Lung (tissue), 11 donors: ENCODE measurements at regions not wholly inside any gene's neighbourhood (a gene's known extent, or its start where the extent isn't known, plus 50 kb on each side); places are given as distances from the start of the nearest gene placed in this dataset.

Experiments used
- ATAC-seq: fragments of 200-7000 bp; cut with Tn5 transposase; one replicate; pipeline ENCODE4 v1.9.1; 2020; ENCODE audit warnings: moderate number of reproducible peaks; ENCODE audit not compliant: insufficient read depth, low FRiP score
- DNase-seq, 3 donors: peaks; one replicate each; pipeline ENCODE4 v3.0.0-alpha.2; 2013 to 2017
- H3K27ac ChIP-seq, 2 donors: one replicate each; pipeline ENCODE4 v1.5.1; 2013; ENCODE audit warnings: mild to moderate bottlenecking in 2 of 2, moderate library complexity in 2 of 2, control low read depth in 1 of 2, inconsistent platforms in 1 of 2, low read depth in 1 of 2, low read length in 1 of 2
- H3K27me3 ChIP-seq, 3 donors: one replicate each; pipeline ENCODE4 v1.5.1; 2013; ENCODE audit warnings: low read length in 2 of 3; ENCODE audit not compliant: control insufficient read depth in 3 of 3, insufficient read depth in 3 of 3
- H3K36me3 ChIP-seq, 4 donors: one replicate each; pipeline ENCODE4 v1.5.1; 2013; ENCODE audit warnings: low read length in 4 of 4, mild to moderate bottlenecking in 1 of 4, moderate library complexity in 1 of 4; ENCODE audit not compliant: control insufficient read depth in 4 of 4, insufficient read depth in 4 of 4
- H3K4me1 ChIP-seq, 5 donors: one replicate each; pipeline ENCODE4 v1.5.1; 2013; ENCODE audit warnings: low read length in 5 of 5, mild to moderate bottlenecking in 2 of 5, moderate library complexity in 1 of 5; ENCODE audit not compliant: control insufficient read depth in 5 of 5, insufficient read depth in 5 of 5
- H3K4me3 ChIP-seq: one replicate; pipeline ENCODE4 v1.5.1; 2013; ENCODE audit warnings: mild to moderate bottlenecking, control low read depth, moderate library complexity
- H3K9ac ChIP-seq, 2 donors: one replicate each; pipeline ENCODE4 v1.5.1; 2013; ENCODE audit warnings: low read length in 2 of 2, control low read depth in 1 of 2; ENCODE audit not compliant: insufficient read depth in 1 of 2
- H3K9me3 ChIP-seq, 4 donors: one replicate each; pipeline ENCODE4 v1.5.1; 2013; ENCODE audit warnings: low read length in 3 of 4, mild to moderate bottlenecking in 1 of 4, moderate library complexity in 1 of 4; ENCODE audit not compliant: control insufficient read depth in 4 of 4, insufficient read depth in 3 of 4
- CTCF ChIP-seq: IDR thresholded peaks from 2 replicates; pipeline ENCODE4 v1.5.1; 2012; ENCODE audit warnings: mild to moderate bottlenecking; ENCODE audit errors: control extremely low read depth, extremely low read depth
- WGBS, 2 donors: extraction: QIAGEN DNeasy Blood & Tissue Kit; methylation state at CpG; one replicate each; pipeline ENCODE4 v1.1.7; 2013; 5-methylcytosine and 5-hydroxymethylcytosine counted together
- donor health status: control.
- donor health status: control.
- donor health status: Bipolar disorder and iron deficiency.
- donor health status: healthy.
- donor health status: DM: yes; HTN: yes; CAD: no.

DNA sequence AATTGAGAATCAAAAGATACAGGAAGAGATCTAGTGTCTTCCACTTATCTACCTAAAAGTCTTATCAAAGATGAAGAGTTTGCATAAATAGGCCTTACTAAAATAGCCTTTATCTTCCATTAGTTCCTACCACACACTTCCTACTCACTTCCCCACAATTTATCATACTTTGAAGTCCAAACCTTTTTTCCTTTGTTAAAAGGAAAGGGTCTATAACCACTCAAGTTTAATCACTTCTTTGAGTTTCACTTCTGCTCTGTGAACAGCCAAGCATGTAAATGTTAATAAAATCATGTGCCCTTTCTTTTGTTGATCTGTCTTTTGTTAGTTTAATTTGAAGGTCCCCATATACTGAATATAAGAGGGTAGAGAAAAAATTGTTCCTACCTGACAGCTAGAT, 114.5 kb downstream of the PHLDA1 start:
- H3K27ac ChIP-seq, result no peak overlapping the region
- no peak for DNase-seq
- H3K9ac ChIP-seq, result no peak overlapping the region
- H3K4me3 ChIP-seq, result no peak overlapping the region
- no peaks in the 10 kb centered on the region for H3K27me3 ChIP-seq
- peaks cover 0 to 1% (median 0%) of the 10 kb centered on the region in 4 donors for H3K9me3 ChIP-seq
- peaks cover 0 to 2% (median 0%) of the 10 kb centered on the region in 4 donors for H3K36me3 ChIP-seq
- peaks cover 0 to 16% (median 2%) of the 10 kb centered on the region in 5 donors for H3K4me1 ChIP-seq
- no peak for TF ChIP-seq CTCF
- no peak for ATAC-seq

GRCh38 chr12:75913502-75914351, 117.8 kb downstream of the PHLDA1 start:
- peak; percentile 61 for ATAC-seq
- Histone ChIP-seq H3K4me1 (peaks cover 4 to 14% (median 9%) of the 10 kb centered on the region in 5 donors), H3K27ac (peak overlapping the region in 1 of 2 donors; percentile 65), H3K27me3 (no peaks in the 10 kb centered on the region), H3K36me3 (no peaks in the 10 kb centered on the region), H3K9me3 (no peaks in the 10 kb centered on the region), H3K9ac (no peak overlapping the region), H3K4me3 (no peak overlapping the region)
- TF ChIP-seq CTCF, result no peak
- DNase-seq, result peak in 1 of 3 donors; percentile 55
- WGBS, 2 donors, result 76 to 84% methylated on average over 5 of the region's 5 CpGs

DNA sequence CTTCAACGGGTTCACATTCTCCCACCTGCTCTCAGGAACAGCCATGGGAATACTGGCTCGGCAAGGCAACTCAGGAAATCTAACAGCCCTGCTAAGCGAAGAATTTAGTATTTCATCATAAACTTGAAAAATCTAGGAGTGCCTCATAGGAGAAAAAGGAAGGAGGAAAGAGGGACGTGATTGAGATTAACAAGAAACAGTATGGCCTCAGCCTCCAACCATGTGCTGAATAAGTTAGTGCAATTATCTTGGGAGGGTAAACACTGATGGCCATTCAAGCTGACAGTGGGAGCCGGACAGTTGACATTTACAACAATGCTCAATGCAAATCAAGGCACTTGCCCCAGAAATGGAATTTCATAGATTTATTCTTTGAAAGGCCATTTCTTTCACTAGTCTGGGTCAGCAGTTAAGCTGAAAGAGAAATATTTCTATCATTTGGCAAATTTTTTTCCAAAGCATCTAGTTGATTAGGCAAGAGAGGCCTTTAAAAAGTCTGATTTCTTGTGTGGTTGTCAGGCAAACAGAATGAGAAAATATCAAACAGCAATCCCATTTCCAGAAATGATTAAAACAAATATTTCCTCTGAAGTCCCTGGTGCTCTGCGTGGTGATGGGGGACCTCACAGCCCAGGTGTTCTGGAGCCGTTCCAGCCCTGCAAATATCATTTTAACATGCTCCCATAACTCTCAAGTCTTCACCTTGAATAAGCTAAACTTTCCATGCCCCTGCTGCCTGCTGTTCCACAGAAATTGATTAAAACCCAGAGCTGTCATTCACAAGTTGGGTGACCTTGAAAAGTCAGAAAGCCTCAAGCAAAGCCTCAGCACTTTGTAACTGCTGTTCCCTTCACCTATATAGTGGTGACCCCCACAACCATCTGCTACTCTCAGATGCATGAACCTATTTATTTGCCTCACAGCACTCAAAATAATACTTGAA, 121.6 kb downstream of the PHLDA1 start:
- Histone ChIP-seq H3K4me3 (no peak overlapping the region), H3K27me3 (no peaks in the 10 kb centered on the region), H3K4me1 (peaks cover 4 to 19% (median 9%) of the 10 kb centered on the region in 5 donors), H3K9me3 (no peaks in the 10 kb centered on the region), H3K9ac (no peak overlapping the region), H3K36me3 (no peaks in the 10 kb centered on the region), H3K27ac (peak overlapping the region; percentile 3 to 74)
- ATAC-seq, result peak; percentile 10
- 56 to 76% methylated on average over 7 of the region's 7 CpGs for WGBS, 2 donors
- TF ChIP-seq CTCF, result no peak
- peak in 2 of 3 donors; percentile 36 to 53 for DNase-seq
